BE2C (cell line): ENCODE measurements at regions not wholly inside any gene's neighbourhood (a gene's known extent, or its start where the extent isn't known, plus 50 kb on each side); places are given as distances from the start of the nearest gene placed in this dataset.

ENCODE experiments used
- DNase-seq: peaks from one replicate; pipeline ENCODE4 v3.0.0-alpha.2; 2020
- H3K27me3 ChIP-seq: fragments of 250-450 bp; sonication (Bioruptor Pico); 2 replicates; pipeline ENCODE4 v1.5.1; 2020; ENCODE audit warnings: mild to moderate bottlenecking
- H3K36me3 ChIP-seq: fragments of 250-450 bp; sonication (Bioruptor Pico); 2 replicates; pipeline ENCODE4 v1.5.1; 2020; ENCODE audit warnings: mild to moderate bottlenecking
- H3K4me1 ChIP-seq: fragments of 250-450 bp; sonication (Bioruptor Pico); 2 replicates; pipeline ENCODE4 v1.5.1; 2020
- H3K4me3 ChIP-seq: 2 replicates; pipeline ENCODE4 v1.5.1; 2011; ENCODE audit warnings: low read depth, low read length
- H3K9me3 ChIP-seq: fragments of 250-450 bp; sonication (Bioruptor Pico); 2 replicates; pipeline ENCODE4 v1.5.1; 2020
- CTCF ChIP-seq: IDR thresholded peaks from 2 replicates; pipeline ENCODE4 v1.5.1; 2012; ENCODE audit warnings: mild to moderate bottlenecking, low read depth, low read length

- no peak for TF ChIP-seq CTCF
- Histone ChIP-seq H3K27me3 (no peaks in the 10 kb centered on the region), H3K4me3 (no peak overlapping the region), H3K36me3 (no peaks in the 10 kb centered on the region), H3K4me1 (no peaks in the 10 kb centered on the region), H3K9me3 (no peaks in the 10 kb centered on the region)
- no peak for DNase-seq
These were observed 69.7 kb downstream of the SKA1 start for GRCh38 chr18:50444539-50444938.

GRCh38 chr18:50446629-50447028, 71.8 kb downstream of the SKA1 start:
- no peaks in the 10 kb centered on the region for H3K9me3 ChIP-seq
- H3K27me3 ChIP-seq, result no peaks in the 10 kb centered on the region
- no peak for TF ChIP-seq CTCF
- no peak overlapping the region for H3K4me3 ChIP-seq
- no peaks in the 10 kb centered on the region for H3K4me1 ChIP-seq
- no peaks in the 10 kb centered on the region for H3K36me3 ChIP-seq
- DNase-seq, result no peak

GRCh38 chr18:50447102-50447741, 72.4 kb downstream of the SKA1 start:
- H3K27me3 ChIP-seq, result no peaks in the 10 kb centered on the region
- H3K36me3 ChIP-seq, result no peaks in the 10 kb centered on the region
- no peak for TF ChIP-seq CTCF
- H3K9me3 ChIP-seq, result no peaks in the 10 kb centered on the region
- no peaks in the 10 kb centered on the region for H3K4me1 ChIP-seq
- H3K4me3 ChIP-seq, result no peak overlapping the region
- DNase-seq, result no peak

GRCh38 chr18:50447952-50448351, 73.1 kb downstream of the SKA1 start:
- Histone ChIP-seq H3K36me3 (no peaks in the 10 kb centered on the region), H3K27me3 (no peaks in the 10 kb centered on the region), H3K4me3 (no peak overlapping the region), H3K9me3 (no peaks in the 10 kb centered on the region), H3K4me1 (no peaks in the 10 kb centered on the region)
- no peak for DNase-seq
- TF ChIP-seq CTCF, result no peak

- Histone ChIP-seq H3K27me3 (no peaks in the 10 kb centered on the region), H3K36me3 (no peaks in the 10 kb centered on the region), H3K4me3 (no peak overlapping the region), H3K4me1 (no peaks in the 10 kb centered on the region), H3K9me3 (no peaks in the 10 kb centered on the region)
- no peak for DNase-seq
- no peak for TF ChIP-seq CTCF
These were observed 76.4 kb downstream of the SKA1 start for GRCh38 chr18:50451100-50451842.

- no peak for DNase-seq
- Histone ChIP-seq H3K36me3 (no peaks in the 10 kb centered on the region), H3K9me3 (no peaks in the 10 kb centered on the region), H3K27me3 (no peaks in the 10 kb centered on the region), H3K4me3 (no peak overlapping the region), H3K4me1 (no peaks in the 10 kb centered on the region)
- no peak for TF ChIP-seq CTCF
These were observed 78.3 kb downstream of the SKA1 start for GRCh38 chr18:50453014-50453680.
